HG03354 (cell line): ENCODE measurements at regions not wholly inside any gene's neighbourhood (a gene's known extent, or its start where the extent isn't known, plus 50 kb on each side); places are given as distances from the start of the nearest gene placed in this dataset.

Source experiments
- ATAC-seq: cut with Tn5 transposase; IDR thresholded peaks from one replicate; pipeline ENCODE4 v1.9.1; 2021; ENCODE audit warnings: mild to moderate bottlenecking; ENCODE audit not compliant: unreplicated experiment, poor library complexity, severe bottlenecking

DNA sequence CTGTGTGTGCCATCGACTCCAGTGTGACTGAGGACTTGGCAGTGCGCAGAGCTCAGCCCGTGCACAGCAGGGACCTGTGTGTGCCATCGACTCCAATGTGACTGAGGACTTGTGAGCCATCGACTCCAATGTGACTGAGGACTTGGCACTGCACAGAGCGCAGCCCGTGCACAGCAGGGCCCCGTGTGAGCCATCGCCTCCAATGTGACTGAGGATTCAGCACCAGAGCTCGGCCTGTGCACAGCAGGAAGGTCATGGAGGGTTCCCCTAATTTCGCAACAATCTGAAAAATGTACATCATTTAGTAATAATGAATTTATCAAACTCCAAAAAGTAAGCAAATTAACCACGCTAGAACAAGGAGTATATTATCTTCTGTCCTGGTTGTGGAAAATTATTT lies 348.3 kb upstream of the B3GAT1 start:
- no peak for ATAC-seq

DNA sequence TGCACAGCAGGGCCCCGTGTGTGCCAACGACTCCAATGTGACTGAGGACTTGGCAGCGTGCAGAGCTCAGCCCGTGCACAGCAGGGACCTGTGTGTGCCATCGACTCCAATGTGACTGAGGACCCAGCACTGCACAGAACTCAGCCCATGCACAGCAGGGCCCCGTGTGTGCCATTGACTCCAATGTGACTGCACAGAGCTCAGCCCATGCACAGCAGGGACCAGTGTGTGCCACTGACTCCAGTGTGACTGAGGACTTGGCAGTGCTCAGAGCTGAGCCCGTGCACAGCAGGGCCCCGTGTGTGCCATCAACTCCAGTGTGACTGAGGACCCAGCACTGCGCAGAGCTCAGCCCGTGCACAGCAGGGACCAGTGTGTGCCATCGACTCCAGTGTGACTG lies 347.8 kb upstream of the B3GAT1 start:
- ATAC-seq = no peak

DNA sequence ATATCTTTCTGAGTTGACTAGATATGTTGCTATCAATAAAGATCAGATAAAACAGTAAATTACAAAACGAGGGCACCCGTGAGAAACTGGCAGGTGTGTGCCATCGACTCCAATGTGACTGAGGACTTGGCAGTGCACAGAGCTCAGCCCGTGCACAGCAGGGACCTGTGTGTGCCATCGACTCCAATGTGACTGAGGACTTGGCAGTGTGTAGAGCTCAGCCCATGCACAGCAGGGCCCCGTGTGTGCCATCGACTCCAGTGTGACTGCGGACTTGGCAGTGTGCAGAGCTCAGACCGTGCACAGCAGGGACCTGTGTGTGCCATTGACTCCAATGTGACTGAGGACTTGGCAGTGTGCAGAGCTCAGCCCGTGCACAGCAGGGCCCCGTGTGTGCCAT lies 347.2 kb upstream of the B3GAT1 start:
- no peak for ATAC-seq

DNA sequence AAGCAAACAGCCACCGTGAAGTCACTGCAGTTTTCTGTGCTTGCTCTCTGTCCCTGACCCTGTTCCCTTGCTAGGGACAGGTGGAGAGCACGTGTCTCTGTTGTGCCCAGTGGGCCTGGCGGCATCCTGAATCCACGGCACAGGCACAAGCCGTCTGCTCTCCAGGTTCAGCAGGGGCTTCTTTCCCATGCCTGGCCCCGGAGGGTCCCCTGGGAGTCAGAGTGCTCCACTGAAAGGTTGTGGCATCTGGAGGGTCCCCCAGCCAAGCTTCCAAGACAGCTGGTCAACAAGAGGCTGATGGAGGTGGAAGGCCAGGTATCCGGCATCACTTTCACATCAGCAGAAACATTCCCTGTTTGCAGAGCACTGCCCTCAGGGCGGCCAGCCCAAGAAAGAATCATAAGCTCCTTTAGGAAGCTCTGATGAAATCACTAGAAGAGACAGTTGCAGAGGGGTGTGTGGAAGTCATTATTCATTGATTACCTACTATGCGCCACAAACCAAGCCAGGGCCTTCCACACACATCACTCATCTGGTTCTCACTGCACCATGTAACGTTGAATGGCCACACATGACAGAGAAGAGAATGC lies 346.4 kb upstream of the B3GAT1 start:
- ATAC-seq = no peak

DNA sequence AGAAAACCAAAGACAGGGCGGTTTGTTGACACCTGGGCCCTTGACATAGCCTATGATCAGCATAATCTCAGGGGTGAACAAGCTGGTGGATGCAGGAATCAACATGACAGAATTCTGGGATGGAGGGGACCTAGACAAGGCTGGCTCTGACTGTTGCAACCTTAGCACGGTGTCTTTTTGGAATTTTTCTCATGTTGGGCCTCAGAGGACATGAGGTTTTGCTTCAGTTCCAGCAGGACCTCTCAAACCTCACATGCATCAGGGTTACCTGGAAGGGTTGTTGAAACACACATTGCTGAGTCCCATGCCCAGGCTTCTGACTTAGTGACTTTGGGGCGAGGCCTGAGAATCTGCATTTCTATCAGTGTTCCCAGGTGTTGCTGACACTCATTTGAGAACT lies 345.6 kb upstream of the B3GAT1 start:
- ATAC-seq = no peak

DNA sequence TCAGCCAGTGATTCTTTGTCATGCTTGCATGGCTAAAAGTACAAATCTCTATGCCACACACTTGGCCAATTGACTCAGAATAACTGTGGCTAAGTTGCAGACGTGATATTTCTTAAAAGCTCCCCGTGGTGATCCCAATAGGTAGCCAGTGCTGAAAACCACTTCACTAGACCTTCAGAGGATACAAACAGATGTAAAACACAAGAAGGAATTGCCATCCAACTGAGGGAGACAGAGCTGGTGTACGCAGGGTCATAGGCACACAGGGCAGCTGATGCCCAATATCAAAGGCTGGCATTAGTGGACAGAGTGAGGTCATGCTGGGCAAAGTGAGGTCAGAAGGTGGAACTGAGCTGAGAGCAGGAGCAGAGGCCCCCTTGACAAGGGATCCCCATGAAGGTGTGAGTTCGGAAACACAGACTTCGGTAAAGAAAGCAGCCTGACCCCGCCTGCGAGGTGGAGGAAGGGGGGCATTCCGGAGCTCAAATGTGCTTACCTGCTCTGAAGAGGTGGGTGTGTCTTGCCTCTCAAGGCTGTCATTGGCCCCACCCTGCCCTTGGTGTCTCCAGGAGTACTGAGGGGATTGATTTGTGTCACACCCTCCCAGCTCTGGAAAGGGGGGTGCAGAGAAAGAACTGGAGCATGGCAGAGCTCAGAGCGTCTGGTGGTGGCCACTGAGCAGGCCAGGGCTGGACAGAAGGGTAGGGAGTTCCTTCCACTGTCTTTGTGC lies 344.9 kb upstream of the B3GAT1 start:
- no peak for ATAC-seq

DNA sequence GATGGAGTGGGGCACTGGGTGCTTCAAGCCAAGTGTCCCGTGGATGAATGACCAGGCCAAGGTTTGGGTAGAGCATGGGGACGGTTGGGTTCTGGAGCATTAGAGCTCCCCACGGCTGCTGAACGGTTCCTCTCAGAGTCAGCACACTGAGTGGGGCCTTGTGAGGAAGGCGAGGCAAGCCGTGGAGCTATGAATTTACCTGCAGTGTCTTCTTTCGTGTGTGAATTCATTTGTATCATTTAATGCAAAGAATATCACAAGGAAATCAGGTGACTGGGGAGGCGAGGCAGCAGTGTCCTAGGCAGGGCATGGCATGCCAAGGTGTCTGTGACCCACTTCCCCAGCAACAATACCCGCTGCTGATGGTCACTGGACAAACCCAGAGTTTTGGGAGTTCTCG lies 343.5 kb upstream of the B3GAT1 start:
- no peak for ATAC-seq

DNA sequence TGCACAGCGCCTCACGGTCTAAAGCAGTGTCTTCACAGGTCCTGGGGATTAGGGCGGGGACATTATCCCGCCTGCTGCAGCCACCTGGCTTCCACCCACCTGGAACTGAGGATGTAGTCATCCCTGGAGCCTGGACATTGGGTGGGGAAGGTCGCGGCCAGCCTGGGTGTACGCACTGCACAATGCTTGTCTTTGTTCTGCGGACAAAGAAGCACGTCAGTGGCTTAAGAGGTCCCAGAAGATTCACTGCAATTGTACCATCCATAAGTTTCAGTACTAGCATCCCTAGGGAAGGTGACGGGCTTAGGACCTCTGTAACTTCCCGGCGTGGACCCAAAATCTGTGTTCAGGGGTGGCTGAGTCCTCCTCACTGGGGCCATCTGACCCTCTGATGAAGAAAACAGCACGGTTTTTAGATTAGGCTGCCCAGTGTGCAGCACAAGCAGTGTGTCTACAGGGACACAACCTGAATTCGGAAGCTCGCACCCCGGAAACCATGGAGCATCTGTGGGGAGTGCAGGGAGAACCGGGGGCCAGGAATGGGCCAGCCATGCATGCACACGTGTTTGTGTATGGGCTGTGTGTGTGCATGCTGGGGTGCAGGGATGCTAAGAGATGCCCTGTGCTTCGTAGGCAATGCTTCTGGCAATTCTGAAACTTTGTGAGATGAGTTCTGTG lies 342.6 kb upstream of the B3GAT1 start:
- no peak for ATAC-seq

DNA sequence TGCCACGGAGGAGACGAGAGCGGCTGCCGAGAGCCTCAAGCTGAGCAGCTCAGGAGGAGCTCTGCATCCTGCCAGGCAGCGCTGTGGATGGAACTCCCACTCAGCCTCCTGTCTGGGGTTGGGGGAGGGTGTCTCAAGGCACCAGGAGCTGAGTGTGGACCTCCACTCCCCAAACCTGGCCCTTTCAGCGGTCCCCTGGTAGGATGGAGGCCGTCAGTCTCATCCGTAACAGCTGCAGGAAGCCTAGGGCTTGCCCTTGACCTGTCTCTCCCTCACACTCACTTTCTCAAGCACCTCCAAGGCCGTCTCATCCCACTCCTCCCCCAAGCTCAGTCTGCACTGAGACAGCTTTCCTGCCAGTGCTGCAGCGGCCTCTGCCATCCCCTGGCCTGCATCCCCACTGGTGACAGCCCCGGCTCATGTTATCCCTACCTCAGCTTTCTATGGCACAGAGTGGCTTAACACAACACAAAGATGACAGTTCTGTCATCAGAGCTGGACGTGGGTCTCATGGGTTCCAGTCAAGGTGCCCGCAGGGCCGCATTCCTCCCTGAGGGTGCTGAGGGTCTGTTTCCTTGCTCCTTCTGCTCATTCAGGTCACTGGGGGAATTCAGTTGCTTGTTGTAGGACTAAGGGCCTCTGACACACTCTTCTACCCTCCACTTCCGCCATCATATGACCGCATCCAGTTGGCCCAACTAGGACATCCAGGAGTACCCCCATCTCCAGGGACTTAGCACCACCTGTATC lies 341.9 kb upstream of the B3GAT1 start:
- no peak for ATAC-seq

DNA sequence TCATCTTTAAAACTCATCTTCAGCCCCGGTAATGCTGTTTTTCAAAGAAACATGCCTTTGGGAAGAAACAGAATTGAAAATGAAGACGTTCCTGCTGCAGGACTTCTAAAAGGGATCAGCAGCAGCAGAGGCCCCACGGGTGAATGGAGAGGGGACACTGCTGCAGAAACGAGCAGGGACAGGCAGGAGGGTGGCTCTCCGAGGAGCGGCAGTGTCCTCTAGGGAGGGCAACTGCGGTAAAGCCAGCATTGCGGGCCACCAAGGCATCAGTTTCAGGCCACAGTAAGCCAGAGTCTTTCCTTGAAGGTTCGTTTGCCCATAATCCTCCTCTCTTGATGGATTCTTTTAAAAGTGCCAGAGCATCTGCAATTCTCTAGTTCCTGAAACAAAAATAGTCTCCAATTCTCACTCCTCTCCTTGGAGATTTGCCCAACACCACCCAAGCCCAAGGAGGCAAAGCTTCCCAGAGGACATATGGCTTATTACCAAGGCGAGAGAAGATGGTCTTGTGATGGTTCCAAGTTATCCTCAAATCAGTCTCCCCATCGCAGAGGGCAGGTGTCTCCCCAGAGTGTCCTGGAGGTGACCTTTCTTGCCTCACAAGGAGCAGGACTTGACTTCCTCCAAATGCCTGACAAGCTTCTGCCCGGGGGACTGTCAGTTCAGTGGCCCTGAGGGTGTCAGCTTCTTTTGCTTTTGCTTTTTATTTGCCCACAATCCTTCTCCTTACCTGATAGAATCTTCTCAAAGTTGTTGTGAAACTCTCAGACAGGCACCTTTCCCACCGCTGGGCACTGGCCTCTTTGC lies 341.1 kb upstream of the B3GAT1 start:
- no peak for ATAC-seq

DNA sequence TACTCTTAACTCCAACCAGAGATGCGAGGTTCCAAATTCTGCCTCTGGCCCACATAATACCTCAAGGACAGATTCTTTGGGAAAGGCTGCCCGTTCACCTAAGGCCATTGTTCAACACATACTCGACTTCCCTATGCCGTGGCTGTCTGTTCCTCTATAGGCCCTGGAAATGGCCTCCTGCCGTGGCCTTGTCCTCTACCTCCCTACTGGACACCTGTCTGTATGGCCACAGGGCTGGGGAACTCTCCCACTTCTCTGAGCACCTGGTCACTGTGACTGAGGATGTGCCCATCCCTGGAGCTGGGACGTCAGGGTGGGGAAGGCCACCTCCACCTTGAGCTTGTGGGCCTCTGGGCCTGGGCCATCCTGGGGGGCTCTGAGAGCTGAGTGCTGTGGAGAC lies 340.5 kb upstream of the B3GAT1 start:
- no peak for ATAC-seq

DNA sequence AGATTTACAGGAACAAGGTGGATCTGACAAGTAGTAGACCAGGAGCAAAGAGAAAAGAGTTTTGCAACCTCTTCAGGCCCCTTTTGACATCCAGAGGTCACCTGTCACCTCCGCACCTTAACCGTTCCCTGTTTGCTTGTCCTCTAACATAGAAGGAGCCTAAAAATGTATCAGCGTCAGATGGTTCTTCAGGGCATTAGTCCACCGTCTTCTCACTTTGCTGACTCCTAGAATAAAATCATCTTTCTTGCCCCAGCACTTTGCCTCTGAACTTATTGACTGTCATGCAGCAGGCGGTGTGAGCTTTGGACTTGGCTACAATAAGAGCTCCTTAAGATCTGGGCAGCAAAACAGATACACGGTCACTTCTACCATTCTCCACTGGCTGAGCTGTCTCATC lies 339.7 kb upstream of the B3GAT1 start:
- ATAC-seq = no peak

DNA sequence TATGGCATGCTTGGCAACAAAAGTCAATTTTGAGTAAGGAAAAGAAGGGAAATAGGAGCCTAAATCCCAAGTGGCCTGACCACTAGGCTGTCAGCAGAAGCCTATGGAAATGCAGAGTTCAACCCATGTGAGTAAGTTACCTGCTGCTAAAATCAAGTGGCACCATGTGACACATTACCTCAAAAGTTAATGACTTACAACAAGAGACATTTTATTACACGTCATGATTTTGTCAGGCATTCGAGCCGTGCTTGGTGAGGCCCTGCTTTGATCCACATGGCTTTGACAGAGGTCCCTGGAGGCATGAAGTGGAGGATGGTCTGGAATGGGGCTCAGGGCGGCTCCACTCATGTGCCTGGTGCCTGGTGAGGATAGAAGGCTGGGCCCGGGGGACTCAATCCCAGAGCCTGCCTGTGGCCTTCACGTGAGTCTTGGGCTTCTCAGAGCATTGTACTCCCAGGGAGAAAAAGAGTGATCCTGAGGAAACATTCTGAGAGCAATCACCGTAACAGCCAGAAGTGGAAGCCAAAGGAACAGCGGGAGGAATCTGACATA lies 339.1 kb upstream of the B3GAT1 start:
- ATAC-seq = no peak

DNA sequence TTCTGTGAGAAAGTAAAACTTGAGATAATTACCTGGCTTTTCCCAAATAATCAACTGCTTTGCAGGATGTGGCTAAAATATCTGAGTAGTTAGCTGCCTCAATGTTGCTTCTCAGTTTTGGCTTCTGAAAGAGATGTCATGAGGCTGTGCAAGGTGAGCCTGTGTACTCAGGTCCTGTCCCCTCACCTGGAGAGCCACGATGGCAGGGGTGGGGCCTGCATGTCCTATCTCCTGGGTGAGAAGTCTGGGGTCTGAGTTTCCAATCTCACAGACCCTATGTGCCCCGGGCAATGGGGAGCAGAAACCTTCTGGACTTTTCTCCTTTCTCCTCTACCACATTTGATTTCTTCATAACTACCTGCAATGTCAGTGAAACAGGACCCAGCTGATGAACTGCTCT lies 338.6 kb upstream of the B3GAT1 start:
- ATAC-seq = no peak

DNA sequence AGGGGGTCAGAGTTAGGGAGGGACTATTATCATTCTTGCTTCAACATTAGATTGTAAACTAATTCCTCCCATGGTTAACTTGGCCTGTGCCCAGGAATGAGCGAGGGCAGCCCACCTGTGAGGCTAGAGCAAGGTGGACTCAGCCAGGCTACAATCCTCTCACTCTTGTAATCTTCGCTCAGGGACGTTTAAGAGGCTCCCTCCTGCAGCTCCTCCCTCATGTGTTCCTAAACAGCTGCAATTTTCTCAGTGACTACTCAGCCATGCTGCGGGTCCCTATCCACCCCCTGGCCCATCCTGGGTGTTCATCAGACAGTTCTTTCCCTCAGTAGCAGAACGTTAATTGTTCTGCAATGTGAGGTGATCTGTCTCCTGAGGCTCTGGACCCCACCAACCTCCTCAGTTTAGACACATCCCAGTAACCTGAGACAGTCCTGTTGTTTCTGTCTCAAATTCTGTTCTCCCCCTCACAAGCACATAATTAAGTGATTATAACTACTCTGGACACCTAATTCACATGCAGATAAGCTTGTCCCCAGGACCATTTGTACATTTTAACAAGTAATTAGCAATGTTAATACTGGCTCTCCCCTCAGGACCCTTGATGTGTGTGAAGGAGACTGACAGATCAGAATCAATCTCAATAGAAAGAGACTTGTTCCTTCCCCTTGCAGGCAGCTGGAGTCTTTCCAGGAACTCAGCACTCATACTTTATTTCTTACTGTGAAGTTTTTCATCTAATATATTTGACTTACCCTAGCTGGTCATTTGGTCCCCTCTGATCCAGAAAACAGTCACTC lies 337.2 kb upstream of the B3GAT1 start:
- no peak for ATAC-seq

DNA sequence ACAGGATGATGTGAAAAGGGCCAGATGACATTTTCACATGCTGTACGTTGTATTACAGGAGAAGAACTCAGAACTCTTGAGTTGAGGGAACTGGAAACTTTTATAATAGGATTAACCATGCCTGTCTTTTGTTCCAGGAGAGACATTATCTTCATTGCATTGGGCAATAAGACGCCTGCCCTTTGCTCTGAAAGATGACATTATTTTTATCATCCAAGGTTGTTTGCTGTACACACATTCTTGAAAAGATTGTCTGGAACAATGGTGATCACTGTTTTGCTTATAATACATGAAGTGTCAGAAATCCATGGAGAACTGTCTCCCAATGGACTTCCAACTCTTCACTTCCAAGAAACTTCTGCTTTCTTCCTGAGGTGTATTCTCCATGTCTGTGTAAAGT lies 334.6 kb upstream of the B3GAT1 start:
- ATAC-seq = no peak

DNA sequence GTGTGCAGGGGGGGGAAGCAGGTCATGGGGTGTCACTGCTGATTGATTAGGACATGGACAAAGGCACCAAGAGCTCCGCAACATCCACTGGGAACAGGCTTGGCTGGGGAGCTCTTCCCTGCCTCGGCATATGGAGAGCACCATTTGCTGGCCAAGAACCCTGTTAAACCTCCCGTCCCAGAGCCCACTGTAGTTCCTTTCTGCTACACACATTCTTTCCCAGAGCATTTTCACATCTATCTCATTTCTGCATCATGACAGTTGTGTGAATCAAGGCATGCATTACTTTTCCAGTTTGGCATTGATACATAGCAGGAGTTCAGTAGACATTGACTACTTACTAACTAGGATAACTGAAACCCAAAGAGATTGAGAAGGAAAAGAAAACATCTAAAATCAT lies 333.4 kb upstream of the B3GAT1 start:
- no peak for ATAC-seq

DNA sequence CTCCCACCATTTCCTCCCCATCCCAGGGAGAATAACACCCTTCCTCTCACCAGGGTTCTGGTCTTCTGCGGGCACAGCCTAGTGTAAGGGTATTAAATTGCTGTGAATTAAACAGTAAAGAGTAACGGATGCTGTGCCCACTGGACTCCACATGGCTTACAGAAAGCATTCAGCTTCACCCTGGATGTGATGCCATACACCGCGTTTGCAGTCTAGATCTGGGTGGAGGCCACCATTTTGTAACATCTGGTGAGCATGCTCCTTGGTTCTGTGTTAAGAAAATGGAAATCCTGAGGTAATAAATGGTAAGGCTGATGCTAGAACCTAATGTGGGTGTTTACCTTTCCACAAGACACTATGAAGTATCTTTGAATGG lies 331.8 kb upstream of the B3GAT1 start:
- no peak for ATAC-seq
